ENCODE measurements at regions not wholly inside any gene's neighbourhood (a gene's known extent, or its start where the extent isn't known, plus 50 kb on each side); places are given as distances from the start of the nearest gene placed in this dataset.

GRCh38 chr13:84187626-84188025 is 305.4 kb upstream of the SLITRK1 start:
- TF ChIP-seq CTCF (IDR thresholded peaks at IDR 0.05): no peak
- no peak for TF ChIP-seq POLR2A (IDR thresholded peaks at IDR 0.05)
